ENCODE measurements at regions not wholly inside any gene's neighbourhood (a gene's known extent, or its start where the extent isn't known, plus 50 kb on each side); places are given as distances from the start of the nearest gene placed in this dataset.
A peak's percentile ranks its signal among the peaks of the same experiment; 100 is the strongest.
"Not testable (repeated sequence)": the region's sequence is repeated elsewhere in the genome, so short reads cannot be mapped to it uniquely, and the experiment has no call there.

- Mint-ChIP-seq H3K4me1 (peaks cover 17 to 51% (median 45%) of the 10 kb centered on the region in 7 donors), H3K9me3 (peaks cover 0 to 2% (median 0%) of the 10 kb centered on the region in 11 donors), H3K27ac (peak overlapping the region in 3 of 9 donors; percentile 45 to 60 (median 52)), H3K36me3 (peaks cover 0 to 12% (median 0%) of the 10 kb centered on the region in 5 donors), H3K27me3 (no peaks in the 10 kb centered on the region), H3K4me3 (no peak overlapping the region)
- POLR2A ChIA-PET, result interaction anchor here (0.6 to 0.9 kb wide), 2 partner anchors 52 to 136 kb away, joined by 3 to 4 read pairs; no protein-coding TSS in a partner anchor
- peaks cover 16 to 27% of the 10 kb centered on the region in 2 donors for H3K4me1 ChIP-seq (ENCODE audit: control insufficient read depth in 2 of 2, insufficient read depth in 2 of 2, low read length in 2 of 2)
- no peaks in the 10 kb centered on the region for H3K36me3 ChIP-seq (ENCODE audit: control insufficient read depth in 2 of 3, insufficient read depth in 3 of 3, low read length in 3 of 3)
- no peaks in the 10 kb centered on the region for H3K9me3 ChIP-seq (ENCODE audit: control insufficient read depth in 2 of 3, low read length in 3 of 3)
- CTCF ChIA-PET, result interaction anchor here (1.1 kb wide), 1 partner anchor 192 kb away, joined by 3 read pairs; no protein-coding TSS in a partner anchor
- peak; percentile 43 for ATAC-seq
- H3K27ac ChIP-seq (ENCODE audit: low read depth, low read length), result no peak overlapping the region
- H3K4me3 ChIP-seq (ENCODE audit: low read length), result no peak overlapping the region
- H3K27me3 ChIP-seq (ENCODE audit: control insufficient read depth in 2 of 2, insufficient read depth in 2 of 2, low read length in 2 of 2), result no peaks in the 10 kb centered on the region
- peak in 5 of 9 donors; percentile 4 to 11 (median 9) for DNase-seq
- intact Hi-C loops (cut with micrococcal nuclease), result no loop called here
Observed at GRCh38 chr1:58854576-58854975, 70.7 kb upstream of the JUN start.

GRCh38 chr1:58855274-58856165 lies 71.7 kb upstream of the JUN start:
- H3K27me3 Mint-ChIP-seq, result no peaks in the 10 kb centered on the region
- Histone ChIP-seq H3K9me3 (ENCODE audit: control insufficient read depth in 2 of 3, low read length in 3 of 3) (no peaks in the 10 kb centered on the region), H3K36me3 (ENCODE audit: control insufficient read depth in 2 of 3, insufficient read depth in 3 of 3, low read length in 3 of 3) (no peaks in the 10 kb centered on the region), H3K27ac (ENCODE audit: low read depth, low read length) (no peak overlapping the region), H3K4me3 (ENCODE audit: low read length) (no peak overlapping the region), H3K27me3 (ENCODE audit: control insufficient read depth in 2 of 2, insufficient read depth in 2 of 2, low read length in 2 of 2) (no peaks in the 10 kb centered on the region), H3K4me1 (ENCODE audit: control insufficient read depth in 2 of 2, insufficient read depth in 2 of 2, low read length in 2 of 2) (peaks cover 16 to 34% of the 10 kb centered on the region in 2 donors)
- no peak for ATAC-seq
- ChIA-PET POLR2A (interaction anchor here (0.6 to 0.9 kb wide), 2 partner anchors 51 to 137 kb away, joined by 3 to 4 read pairs; no protein-coding TSS in a partner anchor), CTCF (no interaction called here)
- peak overlapping the region in 5 of 9 donors; percentile 2 to 76 (median 29) for H3K27ac Mint-ChIP-seq
- no peak for DNase-seq
- H3K9me3 Mint-ChIP-seq, result peaks cover 0 to 2% (median 0%) of the 10 kb centered on the region in 11 donors
- no peak overlapping the region for H3K4me3 Mint-ChIP-seq
- intact Hi-C loops (cut with micrococcal nuclease), result loop anchor here in 1 of 2 donors (5.0 kb wide), 1 partner anchor 87 kb away; no protein-coding TSS in a partner anchor
- peaks cover 24 to 60% (median 55%) of the 10 kb centered on the region in 7 donors for H3K4me1 Mint-ChIP-seq
- peaks cover 0 to 13% (median 0%) of the 10 kb centered on the region in 5 donors for H3K36me3 Mint-ChIP-seq

- H3K4me1 ChIP-seq (ENCODE audit: control insufficient read depth in 2 of 2, insufficient read depth in 2 of 2, low read length in 2 of 2), result peaks cover 16 to 34% of the 10 kb centered on the region in 2 donors
- peak overlapping the region in 4 of 9 donors; percentile 3 to 97 (median 85) for H3K27ac Mint-ChIP-seq
- H3K9me3 Mint-ChIP-seq; CTCF ChIA-PET; H3K4me3 ChIP-seq (ENCODE audit: low read length); POLR2A ChIA-PET; H3K4me3 Mint-ChIP-seq; H3K27me3 ChIP-seq (ENCODE audit: control insufficient read depth in 2 of 2, insufficient read depth in 2 of 2, low read length in 2 of 2); H3K36me3 ChIP-seq (ENCODE audit: control insufficient read depth in 2 of 3, insufficient read depth in 3 of 3, low read length in 3 of 3); H3K9me3 ChIP-seq (ENCODE audit: control insufficient read depth in 2 of 3, low read length in 3 of 3); H3K27ac ChIP-seq (ENCODE audit: low read depth, low read length); H3K27me3 Mint-ChIP-seq; ATAC-seq; DNase-seq: not testable (repeated sequence)
- peaks cover 32 to 65% (median 60%) of the 10 kb centered on the region in 7 donors for H3K4me1 Mint-ChIP-seq
- intact Hi-C loops (cut with micrococcal nuclease), result loop anchor here in 1 of 2 donors (5.0 kb wide), 1 partner anchor 86 kb away; no protein-coding TSS in a partner anchor
- H3K36me3 Mint-ChIP-seq, result peaks cover 0 to 16% (median 0%) of the 10 kb centered on the region in 5 donors
Observed at GRCh38 chr1:58856281-58856680, 72.4 kb upstream of the JUN start.

GRCh38 chr1:58857680-58858673 lies 74.1 kb upstream of the JUN start:
- CTCF ChIA-PET, result interaction anchor here (0.6 to 1.6 kb wide), 4 partner anchors 49 to 671 kb away, joined by 3 to 5 read pairs (median 4); partner anchors contain the start of gene JUN
- Mint-ChIP-seq H3K4me1 (peaks cover 34 to 64% (median 59%) of the 10 kb centered on the region in 7 donors), H3K27me3 (no peaks in the 10 kb centered on the region), H3K4me3 (peak overlapping the region in 9 of 10 donors; percentile 32 to 83 (median 51)), H3K36me3 (peaks cover 0 to 19% (median 0%) of the 10 kb centered on the region in 5 donors), H3K9me3 (peaks cover 0 to 2% (median 0%) of the 10 kb centered on the region in 11 donors), H3K27ac (peak overlapping the region; percentile 83 to 97 (median 92))
- ATAC-seq, result peak; percentile 76
- no peaks in the 10 kb centered on the region for H3K36me3 ChIP-seq (ENCODE audit: control insufficient read depth in 2 of 3, insufficient read depth in 3 of 3, low read length in 3 of 3)
- intact Hi-C loops (cut with micrococcal nuclease), result loop anchor here (1.0 to 5.0 kb wide), 8 partner anchors 41 to 163 kb away; partner anchors contain the start of gene JUN (in 2 of the 2)
- H3K9me3 ChIP-seq (ENCODE audit: control insufficient read depth in 2 of 3, low read length in 3 of 3), result no peaks in the 10 kb centered on the region
- DNase-seq, result peak in 7 of 9 donors; percentile 28 to 61 (median 52)
- POLR2A ChIA-PET, result interaction anchor here (0.6 to 2.8 kb wide), 7 partner anchors 12 to 443 kb away, joined by 3 to 18 read pairs (median 4); partner anchors contain the start of gene JUN
- H3K27me3 ChIP-seq (ENCODE audit: control insufficient read depth in 2 of 2, insufficient read depth in 2 of 2, low read length in 2 of 2), result no peaks in the 10 kb centered on the region
- peaks cover 16 to 34% of the 10 kb centered on the region in 2 donors for H3K4me1 ChIP-seq (ENCODE audit: control insufficient read depth in 2 of 2, insufficient read depth in 2 of 2, low read length in 2 of 2)
- H3K4me3 ChIP-seq (ENCODE audit: low read length), result no peak overlapping the region
- peak overlapping the region; percentile 65 for H3K27ac ChIP-seq (ENCODE audit: low read depth, low read length)

GRCh38 chr1:58859769-58860485 lies 76.1 kb upstream of the JUN start:
- ATAC-seq, result no peak

More at GRCh38 chr1:58859769-58860485, 76.1 kb upstream of the JUN start:
- Mint-ChIP-seq H3K9me3 (peaks cover 0 to 5% (median 0%) of the 10 kb centered on the region in 11 donors), H3K4me1 (peaks cover 32 to 57% (median 54%) of the 10 kb centered on the region in 7 donors), H3K4me3 (peak overlapping the region in 1 of 10 donors; percentile 44), H3K36me3 (peaks cover 0 to 26% (median 0%) of the 10 kb centered on the region in 5 donors), H3K27me3 (no peaks in the 10 kb centered on the region), H3K27ac (peak overlapping the region in 8 of 9 donors; percentile 45 to 97 (median 78))
- ChIA-PET CTCF (no interaction called here), POLR2A (interaction anchor here (2.8 kb wide), 1 partner anchor 76 kb away, joined by 18 read pairs; the partner anchor contains the start of gene JUN)
- no peaks in the 10 kb centered on the region for H3K36me3 ChIP-seq (ENCODE audit: control insufficient read depth in 2 of 3, insufficient read depth in 3 of 3, low read length in 3 of 3)
- H3K27me3 ChIP-seq (ENCODE audit: control insufficient read depth in 2 of 2, insufficient read depth in 2 of 2, low read length in 2 of 2), result no peaks in the 10 kb centered on the region
- intact Hi-C loops (cut with micrococcal nuclease), result loop anchor here (2.0 to 5.0 kb wide), 5 partner anchors 43 to 161 kb away; partner anchors contain the start of gene JUN (in 1 of the 2)
- DNase-seq, result no peak
- peak overlapping the region; percentile 65 for H3K27ac ChIP-seq (ENCODE audit: low read depth, low read length)
- H3K4me3 ChIP-seq (ENCODE audit: low read length), result no peak overlapping the region
- H3K4me1 ChIP-seq (ENCODE audit: control insufficient read depth in 2 of 2, insufficient read depth in 2 of 2, low read length in 2 of 2), result peaks cover 16 to 34% of the 10 kb centered on the region in 2 donors
- H3K9me3 ChIP-seq (ENCODE audit: control insufficient read depth in 2 of 3, low read length in 3 of 3), result no peaks in the 10 kb centered on the region
